GM23338 (cell line): ENCODE measurements at regions not wholly inside any gene's neighbourhood (a gene's known extent, or its start where the extent isn't known, plus 50 kb on each side); places are given as distances from the start of the nearest gene placed in this dataset.

Source experiments
- EZH2 ChIP-seq: fragments of 200-600 bp; sonication (generic); IDR thresholded peaks from one replicate; pipeline ENCODE4 v1.8.0; 2017; ENCODE audit warnings: antibody characterized with exemption, mild to moderate bottlenecking, low read depth; ENCODE audit not compliant: unreplicated experiment
- POLR2AphosphoS5 ChIP-seq: IDR thresholded peaks from 2 replicates; pipeline ENCODE4 v1.6.1; 2016; ENCODE audit warnings: antibody characterized with exemption, low read depth
- TF ChIP-seq, protein P1 (sequence below), 2 experiments: fragments of 200-600 bp in 1 of 2; sonication (generic) in 1 of 2; conservative IDR thresholded peaks; 2 replicates each; pipeline versions ENCODE4 v1.5.1 to v1.6.1; 2016 to 2017; ENCODE audit warnings: antibody characterized with exemption in 2 of 2, low read depth in 2 of 2, mild to moderate bottlenecking in 2 of 2, moderate library complexity in 1 of 2
- TF ChIP-seq, protein P2 (sequence below): IDR thresholded peaks from one replicate; pipeline ENCODE4 v1.6.1; 2018; ENCODE audit warnings: antibody characterized with exemption; ENCODE audit not compliant: unreplicated experiment

DNA sequence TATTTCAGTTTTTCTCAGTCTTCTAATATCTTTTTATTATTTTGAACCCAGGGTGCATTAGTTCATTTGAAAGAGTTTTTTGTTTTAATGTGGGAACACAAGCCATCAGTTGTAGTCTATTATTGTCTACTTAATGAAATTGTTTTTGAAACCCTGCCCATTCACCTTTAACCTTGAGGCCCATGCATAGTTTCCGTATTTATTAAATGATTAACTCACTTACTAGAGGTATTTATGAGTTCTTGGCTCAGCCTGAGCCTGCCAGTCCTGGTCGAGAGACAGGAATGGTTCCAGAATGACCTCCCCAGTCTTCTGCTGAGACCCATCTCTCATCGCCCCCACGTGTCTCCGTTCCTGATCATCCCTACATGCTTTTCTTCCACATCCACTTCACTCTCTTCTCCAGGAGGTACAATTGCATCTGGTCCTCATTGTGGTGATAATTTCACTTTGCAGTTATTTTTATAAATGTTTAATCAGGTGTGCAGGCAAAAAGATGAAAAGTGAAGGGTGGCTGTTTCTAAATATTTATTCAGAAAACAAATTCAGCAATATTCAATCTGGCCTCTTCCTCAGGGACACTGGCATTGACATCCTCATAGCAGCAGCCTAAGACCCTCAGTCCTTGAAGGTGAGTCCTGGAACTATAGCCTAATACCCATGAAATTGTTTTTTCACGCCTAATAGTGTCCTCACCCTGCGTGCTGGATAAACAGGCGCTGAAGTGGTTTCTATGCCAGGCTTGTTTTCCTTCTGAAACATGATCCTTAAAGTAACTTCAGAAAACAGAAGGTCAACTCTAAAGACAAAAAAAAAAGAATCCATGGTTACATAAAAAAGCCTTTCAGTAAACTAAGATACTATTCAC is 112.8 kb downstream of the KDR start:
- TF ChIP-seq EZH2 (no peak), POLR2AphosphoS5 (no peak)
- TF ChIP-seq, protein P1, sequence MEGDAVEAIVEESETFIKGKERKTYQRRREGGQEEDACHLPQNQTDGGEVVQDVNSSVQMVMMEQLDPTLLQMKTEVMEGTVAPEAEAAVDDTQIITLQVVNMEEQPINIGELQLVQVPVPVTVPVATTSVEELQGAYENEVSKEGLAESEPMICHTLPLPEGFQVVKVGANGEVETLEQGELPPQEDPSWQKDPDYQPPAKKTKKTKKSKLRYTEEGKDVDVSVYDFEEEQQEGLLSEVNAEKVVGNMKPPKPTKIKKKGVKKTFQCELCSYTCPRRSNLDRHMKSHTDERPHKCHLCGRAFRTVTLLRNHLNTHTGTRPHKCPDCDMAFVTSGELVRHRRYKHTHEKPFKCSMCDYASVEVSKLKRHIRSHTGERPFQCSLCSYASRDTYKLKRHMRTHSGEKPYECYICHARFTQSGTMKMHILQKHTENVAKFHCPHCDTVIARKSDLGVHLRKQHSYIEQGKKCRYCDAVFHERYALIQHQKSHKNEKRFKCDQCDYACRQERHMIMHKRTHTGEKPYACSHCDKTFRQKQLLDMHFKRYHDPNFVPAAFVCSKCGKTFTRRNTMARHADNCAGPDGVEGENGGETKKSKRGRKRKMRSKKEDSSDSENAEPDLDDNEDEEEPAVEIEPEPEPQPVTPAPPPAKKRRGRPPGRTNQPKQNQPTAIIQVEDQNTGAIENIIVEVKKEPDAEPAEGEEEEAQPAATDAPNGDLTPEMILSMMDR (conservative IDR thresholded peaks at IDR 0.05; ENCODE audit: low read depth in 2 of 2): no peak
- TF ChIP-seq, protein P2, sequence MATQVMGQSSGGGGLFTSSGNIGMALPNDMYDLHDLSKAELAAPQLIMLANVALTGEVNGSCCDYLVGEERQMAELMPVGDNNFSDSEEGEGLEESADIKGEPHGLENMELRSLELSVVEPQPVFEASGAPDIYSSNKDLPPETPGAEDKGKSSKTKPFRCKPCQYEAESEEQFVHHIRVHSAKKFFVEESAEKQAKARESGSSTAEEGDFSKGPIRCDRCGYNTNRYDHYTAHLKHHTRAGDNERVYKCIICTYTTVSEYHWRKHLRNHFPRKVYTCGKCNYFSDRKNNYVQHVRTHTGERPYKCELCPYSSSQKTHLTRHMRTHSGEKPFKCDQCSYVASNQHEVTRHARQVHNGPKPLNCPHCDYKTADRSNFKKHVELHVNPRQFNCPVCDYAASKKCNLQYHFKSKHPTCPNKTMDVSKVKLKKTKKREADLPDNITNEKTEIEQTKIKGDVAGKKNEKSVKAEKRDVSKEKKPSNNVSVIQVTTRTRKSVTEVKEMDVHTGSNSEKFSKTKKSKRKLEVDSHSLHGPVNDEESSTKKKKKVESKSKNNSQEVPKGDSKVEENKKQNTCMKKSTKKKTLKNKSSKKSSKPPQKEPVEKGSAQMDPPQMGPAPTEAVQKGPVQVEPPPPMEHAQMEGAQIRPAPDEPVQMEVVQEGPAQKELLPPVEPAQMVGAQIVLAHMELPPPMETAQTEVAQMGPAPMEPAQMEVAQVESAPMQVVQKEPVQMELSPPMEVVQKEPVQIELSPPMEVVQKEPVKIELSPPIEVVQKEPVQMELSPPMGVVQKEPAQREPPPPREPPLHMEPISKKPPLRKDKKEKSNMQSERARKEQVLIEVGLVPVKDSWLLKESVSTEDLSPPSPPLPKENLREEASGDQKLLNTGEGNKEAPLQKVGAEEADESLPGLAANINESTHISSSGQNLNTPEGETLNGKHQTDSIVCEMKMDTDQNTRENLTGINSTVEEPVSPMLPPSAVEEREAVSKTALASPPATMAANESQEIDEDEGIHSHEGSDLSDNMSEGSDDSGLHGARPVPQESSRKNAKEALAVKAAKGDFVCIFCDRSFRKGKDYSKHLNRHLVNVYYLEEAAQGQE: no peak
